A172 (cell line): ENCODE measurements at regions not wholly inside any gene's neighbourhood (a gene's known extent, or its start where the extent isn't known, plus 50 kb on each side); places are given as distances from the start of the nearest gene placed in this dataset.

Experiments
- DNase-seq: peaks from one replicate; pipeline ENCODE4 v3.0.0-alpha.2; 2015; ENCODE audit warnings: low spot score

GRCh38 chr18:24530630-24531111 lies 70.2 kb downstream of the HRH4 start:
- DNase-seq = peak; percentile 81

GRCh38 chr18:24534271-24534670 lies 73.8 kb downstream of the HRH4 start:
- no peak for DNase-seq

GRCh38 chr18:24534737-24535136 lies 74.3 kb downstream of the HRH4 start:
- no peak for DNase-seq

DNA sequence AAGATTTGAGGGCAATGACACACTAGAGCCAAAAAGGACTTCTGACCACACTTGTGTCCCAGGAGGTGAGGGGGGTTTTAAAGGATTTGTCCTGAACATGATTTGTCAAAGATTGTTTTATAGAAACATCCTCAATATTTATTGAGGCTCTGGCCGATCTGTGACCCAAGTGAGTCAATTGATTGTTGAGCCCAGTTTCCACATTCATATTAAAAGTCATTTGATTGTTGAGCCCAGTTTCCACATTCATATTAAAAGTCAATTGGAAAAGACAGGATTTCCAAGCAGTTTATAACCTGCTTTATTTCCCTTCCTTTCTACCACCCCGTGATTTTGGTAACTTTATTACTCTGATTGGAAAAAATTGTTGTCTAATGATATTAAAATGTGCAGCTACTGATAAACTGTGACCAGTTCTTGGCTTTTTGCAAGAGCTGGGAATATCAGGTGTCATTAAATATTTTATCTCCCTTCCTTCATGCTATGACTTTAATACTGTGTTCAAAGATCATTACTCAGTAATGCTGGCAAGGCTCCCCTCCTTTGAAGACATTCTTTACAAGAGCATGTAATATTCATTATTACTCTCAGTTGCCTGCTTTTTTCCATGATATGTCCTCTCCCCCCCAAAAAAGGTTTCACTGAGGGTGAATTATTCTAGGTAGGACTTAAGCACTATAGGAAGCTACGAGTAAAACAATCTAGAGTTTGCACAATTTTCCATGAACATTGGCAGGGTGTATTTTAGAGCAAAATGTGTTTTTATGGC lies 75.3 kb downstream of the HRH4 start:
- no peak for DNase-seq

- DNase-seq = no peak
These were observed 75.9 kb downstream of the HRH4 start for GRCh38 chr18:24536326-24536725.

DNA sequence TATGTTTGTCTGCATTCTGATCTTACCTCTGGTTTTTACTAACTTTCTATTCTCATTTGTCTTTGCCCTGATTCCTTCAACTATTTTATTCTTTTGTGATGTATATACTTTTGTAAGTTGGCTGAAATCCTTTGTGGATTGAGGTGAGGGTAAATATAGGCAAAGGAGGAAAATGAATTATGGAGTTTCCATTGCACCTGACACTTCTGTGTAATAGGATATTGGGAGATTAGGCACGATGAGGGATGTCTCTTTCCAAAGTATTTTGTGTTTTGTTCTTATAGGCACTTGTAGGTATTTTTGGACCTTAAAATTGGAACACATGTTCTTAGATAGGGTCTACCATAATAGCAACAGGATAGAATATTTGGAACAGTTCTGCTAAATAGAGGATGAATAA lies 76.4 kb downstream of the HRH4 start:
- no peak for DNase-seq

- DNase-seq = no peak
These were observed 78.2 kb downstream of the HRH4 start for GRCh38 chr18:24538414-24539264.

DNA sequence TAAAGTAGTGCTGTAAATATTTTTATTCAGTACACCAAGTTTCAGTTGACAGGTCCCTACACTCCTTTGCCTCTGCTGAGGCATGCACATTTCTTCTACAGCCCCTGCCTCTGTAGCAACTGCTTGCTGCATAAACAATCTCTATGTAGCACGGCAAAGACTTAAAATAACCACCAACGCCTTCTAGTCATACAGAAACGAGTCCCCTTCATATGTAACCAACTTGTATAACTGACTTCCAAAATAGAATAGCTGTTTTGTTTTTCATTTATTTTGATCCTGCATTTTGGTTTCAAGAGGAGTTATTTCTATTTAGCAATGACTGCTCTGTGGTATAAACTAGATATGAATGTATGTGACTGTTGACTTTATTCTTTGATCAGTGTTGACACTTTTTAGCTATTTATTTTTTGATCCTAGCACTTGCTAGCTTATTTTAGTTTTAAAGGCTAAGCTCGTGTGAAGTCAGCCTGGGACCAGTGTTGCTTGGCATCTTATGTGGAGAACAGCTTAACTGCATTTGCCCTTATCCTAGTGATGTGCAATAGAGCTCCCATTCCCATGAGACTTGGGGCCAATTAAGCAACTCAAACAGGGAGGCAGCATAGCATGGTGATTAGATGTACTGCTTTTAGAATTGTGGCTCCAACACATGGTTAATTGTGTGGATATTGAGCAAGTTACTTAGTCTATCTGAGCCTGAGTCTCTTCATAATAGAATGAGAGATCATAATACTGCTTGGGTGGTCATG lies 79.6 kb downstream of the HRH4 start:
- DNase-seq = no peak

DNA sequence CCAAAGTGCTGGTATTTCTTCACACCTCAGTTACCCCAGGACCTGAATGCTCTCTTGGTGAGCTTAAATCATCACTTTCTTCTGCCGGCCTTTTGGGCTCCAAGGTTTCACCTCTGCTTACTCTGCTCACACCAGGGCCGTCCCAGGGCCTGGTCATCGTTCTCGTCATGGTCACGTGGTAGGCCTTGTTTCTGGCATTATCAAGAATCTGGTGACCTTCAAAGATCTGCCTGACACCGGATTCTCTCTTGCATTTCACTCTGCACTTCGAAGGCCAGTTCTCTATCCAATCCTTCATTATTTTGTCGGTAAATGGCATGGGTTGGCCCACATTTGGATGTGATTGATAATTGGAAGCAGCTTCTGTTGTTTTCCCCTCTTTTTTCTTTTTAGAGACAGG lies 80.5 kb downstream of the HRH4 start:
- DNase-seq = no peak

GRCh38 chr18:24543086-24543794 lies 82.8 kb downstream of the HRH4 start:
- no peak for DNase-seq

GRCh38 chr18:24543795-24544498 lies 83.5 kb downstream of the HRH4 start:
- DNase-seq = peak; percentile 21

DNA sequence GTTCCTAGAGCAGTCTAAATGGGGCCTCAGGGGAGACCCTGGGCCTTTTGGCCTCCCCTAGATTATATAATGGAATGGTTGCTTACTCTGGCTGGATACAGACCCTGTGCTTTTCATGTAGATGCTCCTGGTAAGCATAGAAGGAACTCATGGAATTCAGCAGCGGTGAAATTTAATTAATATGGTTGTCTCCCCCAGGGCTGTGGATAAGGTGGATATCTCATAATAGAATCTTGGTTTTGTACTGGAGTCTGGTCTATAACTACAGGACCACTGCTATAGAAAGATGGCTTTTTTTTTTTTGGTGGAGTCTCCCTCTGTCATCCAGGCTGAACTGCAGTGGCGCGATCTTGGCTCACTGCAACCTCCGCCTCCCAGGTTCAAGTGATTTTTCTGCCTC lies 84.5 kb downstream of the HRH4 start:
- no peak for DNase-seq

DNA sequence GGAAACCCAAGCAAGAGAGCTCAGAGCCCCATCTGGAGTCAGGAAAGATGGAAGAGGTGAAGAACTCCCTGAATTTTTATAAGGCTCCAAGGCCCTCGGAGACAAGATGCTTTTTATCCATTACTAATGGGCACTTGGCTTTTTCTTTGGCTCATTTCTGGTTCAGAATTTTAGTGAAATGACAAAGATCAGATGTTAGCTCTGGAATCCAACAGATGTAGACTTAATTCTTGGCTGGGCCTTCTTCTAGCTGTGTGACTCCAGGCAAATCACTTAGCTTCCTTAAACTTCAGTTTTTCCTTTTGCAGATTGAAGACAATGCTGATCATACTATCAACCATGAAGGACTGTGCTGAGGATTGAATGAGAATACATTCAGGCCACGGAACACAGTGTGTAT lies 85.2 kb downstream of the HRH4 start:
- DNase-seq = no peak

DNA sequence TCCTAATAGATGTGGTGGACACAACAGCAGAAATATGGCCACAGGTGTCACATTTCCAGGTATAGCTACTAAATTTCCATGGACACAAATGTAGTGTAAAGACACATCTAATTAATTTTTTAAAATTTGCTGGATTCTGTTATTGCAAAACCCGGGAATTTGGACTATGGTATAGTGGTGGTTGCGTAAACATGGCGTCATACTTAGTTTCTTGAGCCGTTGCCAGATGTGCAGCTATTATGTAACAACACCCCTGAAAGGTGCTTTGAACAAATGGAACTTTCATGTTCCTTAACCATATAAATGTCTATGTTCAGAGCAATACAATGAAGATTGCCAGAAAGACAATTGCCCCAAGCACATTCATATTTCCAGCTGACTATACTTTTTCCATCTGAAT lies 85.9 kb downstream of the HRH4 start:
- DNase-seq = no peak

DNA sequence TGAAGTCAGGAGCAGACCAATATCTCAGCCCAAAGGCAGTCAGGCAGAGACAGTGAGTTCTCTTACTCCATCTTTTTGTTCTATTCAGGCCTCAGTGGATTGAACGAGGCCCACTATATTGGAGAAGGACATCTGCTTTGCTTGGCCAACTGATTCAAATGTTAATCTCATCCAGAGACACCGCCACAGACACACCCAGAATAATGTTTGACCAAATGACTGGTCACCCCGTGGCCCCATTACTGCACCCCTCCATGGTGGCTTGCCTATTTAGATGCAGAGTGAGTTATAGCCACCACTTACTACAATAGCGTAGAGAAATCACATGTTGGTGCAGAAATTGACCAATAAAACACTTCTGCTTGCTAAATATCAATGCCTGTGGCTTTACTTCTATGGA lies 88.1 kb downstream of the HRH4 start:
- no peak for DNase-seq

GRCh38 chr18:24552218-24552617 lies 91.8 kb downstream of the HRH4 start:
- no peak for DNase-seq

DNA sequence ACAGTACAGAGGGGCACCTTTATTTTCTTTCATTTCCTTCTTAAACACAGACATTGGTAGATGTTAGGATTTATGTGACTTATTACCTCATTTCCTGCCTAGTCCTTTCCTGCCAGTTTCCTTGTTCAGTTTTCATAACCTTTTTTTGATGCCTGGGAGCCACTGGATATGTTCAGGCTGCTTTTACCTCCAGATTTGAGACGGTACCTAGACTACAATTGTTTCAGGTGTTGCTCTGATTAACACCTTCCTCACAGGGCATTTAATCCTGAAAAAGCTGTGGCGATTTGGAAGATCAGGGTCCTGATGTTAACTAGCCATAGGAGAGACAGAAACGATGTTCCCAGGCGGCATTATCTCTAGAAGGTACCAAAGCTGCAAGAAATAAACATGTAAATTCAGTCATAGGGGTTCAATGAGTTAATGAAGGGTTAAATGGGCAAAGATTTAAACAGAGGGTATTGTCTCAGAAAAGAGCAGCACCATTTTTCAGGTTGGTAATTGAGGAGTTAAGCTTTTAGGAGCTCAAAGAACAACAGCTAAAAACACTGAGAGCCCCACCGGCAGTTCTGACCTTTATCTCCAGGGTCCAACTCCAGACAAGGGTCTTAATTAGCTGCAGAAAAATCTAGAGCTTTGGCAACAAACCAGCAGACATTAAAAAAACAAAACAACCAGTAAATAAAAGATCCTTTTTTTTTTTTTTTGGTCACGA lies 93.3 kb downstream of the HRH4 start:
- DNase-seq = no peak

GRCh38 chr18:24558403-24558802 lies 98.0 kb downstream of the HRH4 start:
- DNase-seq = no peak

DNA sequence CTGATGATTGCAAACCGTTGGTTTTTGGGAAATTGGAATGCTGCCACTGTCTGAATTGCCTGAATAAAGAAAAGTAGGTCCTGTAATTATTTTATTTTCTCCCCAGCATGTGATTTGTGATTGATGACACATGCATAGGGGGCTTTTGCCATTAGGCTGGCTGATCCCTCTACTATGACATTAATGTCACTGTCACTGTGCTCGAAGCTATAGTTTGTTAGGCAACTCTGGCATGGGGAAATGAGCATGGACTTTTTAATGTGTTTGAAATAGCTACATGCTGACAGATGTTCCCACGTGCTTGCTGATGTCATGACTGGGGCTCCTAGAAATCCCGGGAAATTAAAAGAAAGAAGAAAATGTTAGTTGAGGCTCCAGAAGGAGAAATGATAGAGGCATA lies 99.1 kb downstream of the HRH4 start:
- no peak for DNase-seq

- DNase-seq = peak; percentile 69
These were observed 100.1 kb downstream of the HRH4 start for GRCh38 chr18:24560511-24560981.
